NCI-H510A treated with DMSO at 0.1 percent for 48 hours (cell line): ENCODE measurements at regions not wholly inside any gene's neighbourhood (a gene's known extent, or its start where the extent isn't known, plus 50 kb on each side); places are given as distances from the start of the nearest gene placed in this dataset.
"Not testable (repeated sequence)": the region's sequence is repeated elsewhere in the genome, so short reads cannot be mapped to it uniquely, and the experiment has no call there.

Source experiments
- DNase-seq: peaks from one replicate; lab custom pipeline; 2025; lab: John Stamatoyannopoulos, UW

DNA sequence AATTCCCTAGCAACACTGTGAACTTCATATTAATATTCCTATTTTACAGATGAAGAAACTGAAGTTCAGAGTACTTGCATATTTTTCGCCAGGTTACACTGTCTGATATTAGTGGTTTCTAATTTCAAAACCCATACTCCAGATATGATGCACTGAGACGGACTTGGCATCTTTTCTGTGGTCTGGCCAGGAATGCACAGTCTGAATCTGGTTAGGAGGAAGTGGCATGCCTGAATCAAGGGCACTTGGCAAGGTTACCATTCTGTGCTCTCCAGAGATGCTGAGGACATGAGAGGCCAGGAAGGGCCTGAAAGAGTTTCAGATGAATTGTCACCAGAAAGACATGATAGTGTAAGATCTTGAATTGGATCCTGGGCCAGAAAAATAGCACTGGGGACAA lies 150.1 kb downstream of the HAO1 start:
- no peak for DNase-seq

DNA sequence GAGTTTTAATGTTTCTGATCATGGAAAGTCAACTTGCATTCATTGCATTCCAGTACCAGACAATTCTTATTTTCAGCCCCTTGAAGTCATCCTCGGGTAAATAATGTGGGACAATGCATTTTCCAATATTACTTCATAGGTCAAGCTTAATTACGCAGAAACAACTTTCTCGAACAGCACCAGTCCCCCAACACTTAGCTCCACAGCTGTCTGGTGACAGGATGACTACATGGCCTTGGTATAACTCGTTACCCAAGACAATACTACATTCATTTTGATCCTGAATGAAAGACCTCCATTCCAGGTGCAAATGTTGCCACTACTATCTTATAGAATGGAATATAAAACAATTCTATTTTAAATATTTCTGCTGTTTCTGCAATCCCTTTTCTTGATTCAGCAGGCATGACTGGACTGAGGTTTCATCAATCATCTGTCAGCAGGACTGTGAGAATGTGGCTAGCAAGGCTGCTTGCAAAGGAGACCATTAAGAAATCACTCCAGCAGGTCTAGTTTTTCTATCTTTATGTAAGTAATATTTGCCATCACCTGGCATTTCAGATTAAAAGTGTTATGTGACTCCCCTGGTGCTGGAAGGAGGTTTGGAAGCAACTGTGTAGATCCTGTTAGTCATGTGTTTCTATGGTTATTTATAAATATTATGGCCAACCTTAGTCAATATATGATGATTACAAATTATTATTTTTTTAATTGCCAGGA lies 147.9 kb downstream of the HAO1 start:
- no peak for DNase-seq

GRCh38 chr20:7798176-7798575 lies 142.1 kb downstream of the HAO1 start:
- DNase-seq, result no peak

DNA sequence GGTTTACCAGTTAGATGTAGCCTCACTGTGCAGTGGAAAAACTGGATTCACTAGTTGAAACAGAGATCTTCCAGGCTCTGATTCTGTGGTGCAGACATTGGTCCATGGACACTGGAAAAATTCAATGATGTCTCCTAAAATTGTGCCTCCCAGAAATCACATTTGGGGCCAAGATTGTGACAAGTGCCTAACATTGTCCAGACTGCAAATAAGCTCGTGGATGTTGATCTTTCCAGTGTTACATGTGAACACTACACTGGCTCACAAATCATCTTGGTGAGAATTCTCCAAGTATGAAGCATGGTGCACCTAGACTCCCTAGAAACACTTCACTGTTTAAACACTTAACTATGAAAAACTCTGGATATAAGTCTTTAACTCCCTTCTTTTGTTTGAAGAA lies 140.4 kb downstream of the HAO1 start:
- no peak for DNase-seq

DNA sequence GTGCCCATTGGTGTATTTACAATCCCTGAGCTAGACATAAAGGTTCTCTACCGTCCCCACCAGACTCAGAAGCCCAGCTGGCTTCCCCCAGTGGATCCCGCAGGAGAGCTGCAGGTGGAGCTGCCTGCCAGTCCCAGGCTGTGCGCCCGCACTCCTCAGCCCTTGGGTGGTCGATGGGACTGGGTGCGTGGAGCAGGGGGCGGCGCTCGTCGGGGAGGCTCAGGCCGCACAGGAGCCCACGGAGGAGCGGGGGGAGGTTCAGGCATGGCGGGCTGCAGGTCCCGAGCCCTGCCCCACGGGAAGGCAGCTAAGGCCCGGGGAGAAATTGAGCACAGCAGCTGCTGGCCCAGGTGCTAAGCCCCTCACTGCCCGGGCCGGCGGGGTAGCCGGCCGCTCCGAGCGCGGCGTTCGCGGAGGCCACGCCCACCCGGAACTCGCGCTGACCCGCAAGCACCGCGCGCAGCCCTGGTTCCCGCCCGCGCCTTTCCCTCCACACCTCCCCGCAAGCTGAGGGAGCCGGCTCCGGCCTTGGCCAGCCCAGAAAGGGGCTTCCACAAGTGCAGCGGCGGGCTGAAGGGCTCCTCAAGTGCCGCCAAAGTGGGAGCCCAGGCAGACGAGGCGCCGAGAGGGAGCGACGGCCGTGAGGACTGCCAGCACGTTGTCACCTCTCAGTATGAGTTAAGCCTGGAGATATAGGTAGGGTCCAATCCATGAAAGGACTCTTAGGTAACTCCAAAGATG lies 136.7 kb downstream of the HAO1 start:
- not testable (repeated sequence) for DNase-seq

GRCh38 chr20:7806831-7807230 lies 133.4 kb downstream of the HAO1 start:
- DNase-seq, result no peak

GRCh38 chr20:7817286-7817685 lies 123.0 kb downstream of the HAO1 start:
- no peak for DNase-seq

DNA sequence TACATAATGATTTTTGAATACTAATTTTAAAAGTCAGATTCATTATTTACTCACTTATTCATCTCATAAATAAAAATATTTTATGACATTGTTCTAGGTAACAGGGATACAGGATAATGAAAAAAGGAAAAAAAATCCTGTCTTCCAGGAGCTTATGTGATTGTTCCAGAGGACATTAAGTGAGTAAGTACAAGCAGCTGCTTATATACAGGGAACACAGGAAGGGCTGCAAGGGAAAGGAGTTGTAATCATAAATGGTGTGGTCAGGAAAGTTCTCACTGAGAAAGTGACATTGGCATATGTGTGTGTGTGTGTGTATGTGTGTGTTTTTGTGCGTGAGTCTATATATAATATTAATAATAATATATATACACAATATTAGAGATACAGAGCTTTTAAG lies 121.8 kb downstream of the HAO1 start:
- DNase-seq, result no peak

- DNase-seq, result no peak
These were observed 119.4 kb downstream of the HAO1 start for GRCh38 chr20:7820897-7821296.

GRCh38 chr20:7822772-7823171 lies 117.5 kb downstream of the HAO1 start:
- DNase-seq, result no peak

- DNase-seq, result no peak
These were observed 111.8 kb downstream of the HAO1 start for GRCh38 chr20:7828437-7828836.

- no peak for DNase-seq
These were observed 111.2 kb downstream of the HAO1 start for GRCh38 chr20:7829031-7829430.

GRCh38 chr20:7829776-7830175 lies 110.5 kb downstream of the HAO1 start:
- DNase-seq, result no peak
